Stimulated activated CD4-positive, alpha-beta T cell treated with anti-CD3 and anti-CD28 coated beads, Interleukin-15, amount 100 ng/mL, for 48 hours (primary cell): ENCODE measurements at regions not wholly inside any gene's neighbourhood (a gene's known extent, or its start where the extent isn't known, plus 50 kb on each side); places are given as distances from the start of the nearest gene placed in this dataset.
A peak's percentile ranks its signal among the peaks of the same experiment; 100 is the strongest.

Experiments
- DNase-seq, 2 donors: peaks; one replicate each; pipeline ENCODE4 v3.0.0-alpha.2; 2020; ENCODE audit warnings: low read depth in 2 of 2

- DNase-seq, result no peak
These were observed 55.7 kb upstream of the OR5AN1 start for GRCh38 chr11:59302991-59303390.

DNA sequence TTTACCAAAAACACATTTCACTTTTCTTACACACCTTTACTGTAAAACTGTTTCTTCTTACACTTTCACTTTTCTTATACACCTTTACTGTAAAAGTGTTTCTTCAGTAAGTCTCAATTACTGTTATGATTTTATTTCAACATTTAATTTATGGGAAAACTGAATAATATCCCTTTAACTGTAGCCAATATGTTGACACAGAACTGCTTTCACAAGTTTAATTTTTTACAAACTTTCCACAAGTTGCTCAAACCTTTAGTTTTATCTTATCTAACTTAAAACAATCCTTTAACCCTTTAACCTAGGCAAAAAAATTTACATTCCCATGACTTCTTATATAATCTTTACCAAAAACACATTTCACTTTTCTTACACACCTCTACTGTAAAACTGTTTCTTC is 63.3 kb upstream of the OR5AN1 start:
- no peak for DNase-seq

DNA sequence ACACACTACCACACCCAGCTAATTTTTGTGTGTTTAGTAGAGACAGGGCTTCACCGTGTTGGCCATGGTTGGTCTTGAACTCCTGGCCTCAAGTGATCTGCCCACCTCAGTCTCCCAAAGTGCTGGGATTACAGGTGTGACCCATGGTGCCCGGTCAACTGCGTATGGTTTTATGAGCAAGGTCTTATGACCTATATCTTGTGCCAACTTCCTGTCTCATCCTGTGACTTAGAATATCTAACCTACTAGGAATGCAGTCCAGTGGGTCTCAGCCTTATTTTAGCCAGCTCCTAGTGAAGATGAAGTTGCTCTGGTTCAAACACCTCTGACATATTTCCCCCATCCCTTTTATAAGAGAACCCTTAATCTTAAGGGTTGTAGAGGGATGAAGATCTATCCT is 66.1 kb upstream of the OR5AN1 start:
- DNase-seq, result no peak

DNA sequence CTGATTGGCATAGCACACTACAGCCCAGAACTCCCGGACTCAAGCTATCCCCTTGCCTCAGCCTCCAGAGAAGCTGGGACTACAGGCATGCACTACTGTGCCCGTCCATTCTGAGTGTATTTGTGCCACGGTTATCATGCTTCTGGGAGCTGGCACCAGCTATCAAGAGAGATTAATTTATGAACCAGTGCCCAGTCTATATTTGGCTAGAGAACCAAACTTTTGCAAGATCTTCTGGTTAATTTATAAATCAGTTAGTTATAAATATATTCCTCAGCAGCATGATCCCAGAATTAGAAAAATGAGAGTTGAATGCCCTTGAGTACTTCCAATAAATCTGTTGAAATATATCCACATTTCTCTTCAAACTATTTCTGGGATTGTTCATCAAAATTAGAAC is 67.5 kb upstream of the OR5AN1 start:
- no peak for DNase-seq

DNA sequence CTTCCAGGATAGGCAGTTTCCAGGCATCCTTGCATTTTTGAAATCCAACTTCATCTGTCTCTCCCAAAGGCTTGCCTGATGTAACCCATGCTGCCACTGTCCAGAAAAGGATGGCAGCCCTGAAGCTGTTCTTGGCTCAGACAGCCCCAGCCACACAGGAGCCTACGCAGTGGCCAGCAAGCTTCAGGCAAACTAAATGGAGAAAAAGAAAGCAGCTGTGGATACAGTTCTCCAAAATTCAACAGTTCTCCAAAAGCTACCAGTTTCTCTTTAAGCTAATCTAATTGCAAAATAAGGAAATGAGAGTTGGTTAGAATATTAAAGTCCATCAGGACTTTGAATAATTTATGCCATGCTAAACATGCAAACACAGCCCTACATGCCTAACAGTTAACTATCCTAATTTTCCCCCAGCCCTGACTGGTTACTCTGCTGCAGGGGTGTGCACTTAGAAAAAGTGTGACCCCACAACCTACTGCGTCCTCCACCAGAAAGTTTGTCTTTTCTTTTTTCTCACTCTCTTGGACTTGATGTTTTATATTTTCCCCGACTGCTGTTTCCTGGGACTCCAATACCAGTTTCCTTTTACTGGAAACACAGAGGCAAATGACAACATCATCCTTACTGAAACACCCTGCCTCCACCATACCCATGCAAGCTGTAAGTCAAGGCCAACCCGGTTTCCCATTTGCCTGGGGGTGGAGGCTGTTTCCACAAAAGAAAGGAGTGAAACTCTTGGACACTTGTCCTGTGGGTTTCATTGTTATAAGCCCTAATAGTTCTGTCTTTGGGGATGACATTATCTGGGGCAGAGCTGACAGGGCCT is 69.1 kb upstream of the OR5AN1 start:
- no peak for DNase-seq

DNA sequence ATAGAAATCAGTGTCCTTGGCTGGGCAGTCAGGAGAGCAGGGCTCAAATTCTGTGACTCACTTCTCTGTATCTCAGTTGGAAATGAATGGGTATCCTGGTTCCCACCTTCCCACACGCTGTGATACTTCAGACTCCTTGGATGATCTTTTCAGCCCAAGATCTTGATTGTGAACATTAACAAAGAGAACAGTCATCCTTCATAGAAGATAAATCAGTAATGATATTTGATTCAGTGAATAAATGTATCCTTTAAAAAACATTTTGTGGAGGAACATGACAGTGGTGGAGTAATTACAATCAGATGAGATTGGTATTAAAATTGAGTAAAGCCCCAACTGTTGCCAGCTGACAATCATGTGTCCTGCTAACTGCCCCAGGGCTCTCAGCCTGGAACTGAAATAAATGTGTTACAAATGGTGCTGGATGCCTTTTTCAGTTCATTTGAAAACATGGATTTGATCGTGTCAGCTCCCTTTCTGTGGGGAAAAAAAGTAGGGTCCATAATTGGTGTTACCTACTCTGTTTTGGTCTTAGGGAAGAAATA is 72.9 kb upstream of the OR5AN1 start:
- no peak for DNase-seq

DNA sequence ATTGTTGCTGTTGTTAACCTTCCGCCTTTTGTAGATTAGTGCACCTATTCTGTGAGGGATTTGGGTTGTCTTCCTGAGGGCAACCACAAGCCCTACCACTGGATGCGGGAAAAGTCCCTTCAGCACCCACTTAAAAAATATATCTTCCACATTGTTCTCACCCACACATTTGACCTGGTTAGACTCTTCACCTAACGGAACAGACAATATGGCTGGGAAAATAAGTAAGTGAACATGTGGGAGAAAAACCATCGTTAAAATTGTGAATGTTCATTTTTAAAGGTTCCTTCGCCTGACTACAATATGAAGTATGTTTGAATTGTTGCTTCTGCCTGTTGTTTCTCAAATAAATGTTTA is 72.0 kb upstream of the MPEG1 start:
- DNase-seq, result no peak

GRCh38 chr11:59283825-59284772 is 71.4 kb upstream of the MPEG1 start:
- DNase-seq, result peak in 1 of 2 donors; percentile 14

DNA sequence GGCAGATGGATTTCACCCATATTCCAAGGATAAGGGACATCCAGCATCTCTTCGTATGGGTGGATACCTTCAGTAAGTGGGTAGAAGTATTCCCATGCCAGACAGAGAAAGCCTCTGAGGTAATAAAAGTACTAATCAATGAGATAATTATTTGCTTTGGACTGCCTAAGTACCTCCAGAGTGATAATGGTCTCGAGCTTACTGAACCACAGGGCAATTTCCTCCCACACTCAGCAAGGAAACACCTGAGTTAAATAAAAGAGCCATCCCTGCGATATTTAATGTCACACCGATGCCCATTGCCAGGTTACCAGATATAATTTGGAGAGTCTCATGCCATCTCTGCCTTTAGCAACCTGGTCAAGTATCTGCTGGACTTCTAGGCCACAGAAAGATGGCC is 70.6 kb upstream of the MPEG1 start:
- DNase-seq, result no peak

DNA sequence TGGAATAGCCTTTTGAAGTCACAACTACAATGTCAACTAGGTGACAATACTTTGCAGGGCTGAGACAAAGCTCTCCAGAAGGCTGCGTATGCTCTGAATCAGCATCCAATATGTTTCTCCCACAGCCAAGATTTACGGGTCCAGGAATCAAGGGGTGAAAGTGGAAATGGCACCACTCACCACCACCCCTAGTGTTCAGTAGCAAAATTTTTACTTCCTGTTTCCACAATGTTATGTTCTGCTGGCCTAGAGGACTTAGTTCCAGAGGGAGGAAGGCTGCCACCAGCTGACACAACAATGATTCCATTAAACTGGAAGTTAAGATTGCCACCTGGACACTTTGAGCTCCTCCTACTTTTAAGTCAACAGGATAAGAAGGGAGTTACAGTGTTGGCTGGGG is 68.5 kb upstream of the MPEG1 start:
- DNase-seq, result no peak

DNA sequence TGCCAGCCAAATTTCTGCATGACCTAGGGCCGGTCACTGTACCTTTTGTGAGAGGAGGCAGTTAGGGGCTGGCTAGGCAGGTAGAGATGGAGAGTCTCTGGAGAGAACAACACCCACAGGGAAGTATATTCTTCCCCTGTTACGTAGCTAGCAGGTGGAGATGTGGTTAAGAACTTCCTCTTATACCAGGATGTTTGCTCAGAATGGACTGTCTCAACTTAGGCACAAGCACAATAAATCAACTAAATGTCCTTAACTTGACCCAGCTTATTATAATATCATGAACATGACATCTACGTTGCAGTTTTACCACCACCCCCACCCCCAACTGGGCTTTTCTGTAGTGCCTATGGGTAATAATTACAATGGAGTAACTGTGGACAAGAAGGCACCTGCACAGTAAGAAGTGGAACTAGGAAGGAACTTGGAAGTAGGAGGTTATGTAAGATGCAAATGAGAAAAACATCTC is 60.7 kb upstream of the MPEG1 start:
- no peak for DNase-seq

DNA sequence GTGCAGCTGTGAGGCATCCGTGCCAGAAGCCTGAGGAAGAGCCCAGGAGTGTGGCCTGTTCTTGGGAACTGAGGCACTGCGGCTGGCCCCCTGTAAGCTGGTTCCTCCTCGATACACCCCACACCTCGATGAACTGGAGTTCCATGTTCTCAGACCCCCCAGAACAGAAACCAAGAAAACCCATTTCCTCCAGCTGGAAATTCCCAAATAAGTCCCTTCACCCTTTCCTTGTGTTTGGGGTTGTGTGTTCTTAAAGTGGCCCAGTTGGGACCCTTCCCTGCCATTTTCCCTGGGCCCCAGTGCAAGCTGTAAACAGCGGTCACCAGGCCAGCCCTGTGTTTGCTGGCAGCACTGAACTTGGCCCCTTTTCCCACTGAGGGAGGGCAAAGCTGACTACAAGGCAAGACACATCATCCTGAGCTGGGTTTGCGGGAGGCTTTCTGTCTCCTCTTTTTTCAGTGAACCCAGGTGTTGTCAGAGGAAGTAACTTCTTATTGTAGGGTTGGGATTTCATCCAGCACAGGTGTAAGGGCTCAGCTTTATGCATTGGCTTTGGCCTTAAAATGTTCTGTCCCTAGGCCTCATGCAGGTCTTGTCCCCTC is 60.1 kb upstream of the MPEG1 start:
- no peak for DNase-seq

DNA sequence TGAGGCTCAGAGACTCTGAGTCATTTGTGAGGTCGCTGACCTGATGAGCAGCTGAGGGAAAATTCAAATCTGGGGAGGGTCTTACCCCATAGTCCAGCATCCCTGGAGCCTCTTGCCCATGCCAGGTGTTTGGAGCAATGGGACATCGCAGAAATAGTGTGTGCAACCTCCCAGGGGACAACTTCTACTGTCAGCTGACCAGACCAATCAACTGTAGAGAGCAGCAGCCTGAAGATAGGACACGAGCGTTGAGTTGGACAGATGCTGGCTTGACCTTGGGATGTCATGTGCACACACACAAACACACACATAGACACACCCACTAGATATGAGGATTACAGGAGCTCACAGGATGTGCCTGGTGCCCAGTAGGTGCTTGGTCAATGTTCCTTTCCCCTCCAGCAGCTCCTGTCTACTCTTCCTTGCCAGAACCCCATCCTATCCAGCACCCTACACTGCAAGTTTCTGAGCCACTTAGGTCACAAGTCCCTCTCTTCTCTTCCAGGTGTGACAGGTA is 59.1 kb upstream of the MPEG1 start:
- no peak for DNase-seq

DNA sequence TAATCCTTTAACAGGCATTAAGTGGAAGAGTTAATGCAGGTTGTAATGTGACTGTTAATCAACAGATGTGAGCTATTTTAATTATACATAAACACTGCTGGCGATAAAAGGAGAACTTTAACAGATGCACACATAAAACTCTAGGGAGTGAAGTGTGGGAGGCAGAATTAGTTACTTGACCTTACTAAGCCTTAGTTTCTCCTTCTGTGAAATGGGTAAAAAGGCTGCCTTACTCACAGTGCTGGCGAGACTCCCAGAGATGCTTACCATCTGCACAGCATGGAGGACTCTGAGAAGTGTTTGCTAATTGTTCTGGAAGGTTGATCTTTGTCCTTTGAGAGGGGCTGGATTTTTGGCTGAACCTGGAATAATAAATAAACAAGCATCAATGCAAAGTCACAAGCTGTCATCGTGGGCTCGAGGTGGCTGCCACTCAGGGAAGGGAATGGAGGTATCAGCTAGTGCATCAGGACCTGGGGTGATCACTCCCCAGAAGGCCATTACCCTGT is 58.6 kb upstream of the MPEG1 start:
- no peak for DNase-seq

DNA sequence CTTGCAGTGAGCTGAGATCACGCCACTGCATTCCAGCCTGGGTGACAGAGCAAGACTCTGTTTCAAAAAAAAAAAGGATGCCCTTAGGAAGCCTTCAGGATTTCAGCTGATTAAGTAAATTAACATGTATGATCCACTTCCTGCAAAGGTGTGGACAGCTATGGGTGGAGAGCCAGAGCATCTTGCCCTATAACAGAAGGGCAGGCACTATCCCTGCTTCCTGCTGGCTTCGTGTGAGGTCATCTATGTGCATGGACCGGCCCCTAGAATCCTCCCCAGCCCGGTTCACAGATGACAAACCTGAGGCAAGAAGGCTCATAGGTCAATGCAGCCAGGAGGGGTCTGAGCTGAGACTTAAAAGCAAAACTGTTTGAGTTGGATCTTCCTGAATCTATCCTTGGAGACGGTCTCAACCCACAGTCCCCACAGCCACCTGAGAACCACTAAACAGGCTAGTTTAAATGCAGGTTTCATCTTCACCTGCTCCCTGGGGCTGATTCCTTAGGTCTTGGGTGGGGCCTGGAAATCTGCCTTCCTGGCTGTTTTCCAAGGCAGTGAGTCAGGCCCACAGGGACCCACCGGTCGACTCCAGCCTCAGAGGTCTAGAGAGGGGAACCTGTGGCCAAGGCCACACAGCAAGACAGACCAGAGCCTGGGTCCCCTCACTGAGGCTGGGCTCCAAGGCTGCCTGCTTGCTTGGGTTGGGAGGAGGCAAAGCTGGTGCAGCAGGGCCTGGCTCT is 55.2 kb upstream of the MPEG1 start:
- no peak for DNase-seq

- DNase-seq, result no peak
These were observed 54.5 kb upstream of the MPEG1 start for GRCh38 chr11:59267196-59267595.

GRCh38 chr11:59266491-59266890 is 53.8 kb upstream of the MPEG1 start:
- DNase-seq, result no peak

DNA sequence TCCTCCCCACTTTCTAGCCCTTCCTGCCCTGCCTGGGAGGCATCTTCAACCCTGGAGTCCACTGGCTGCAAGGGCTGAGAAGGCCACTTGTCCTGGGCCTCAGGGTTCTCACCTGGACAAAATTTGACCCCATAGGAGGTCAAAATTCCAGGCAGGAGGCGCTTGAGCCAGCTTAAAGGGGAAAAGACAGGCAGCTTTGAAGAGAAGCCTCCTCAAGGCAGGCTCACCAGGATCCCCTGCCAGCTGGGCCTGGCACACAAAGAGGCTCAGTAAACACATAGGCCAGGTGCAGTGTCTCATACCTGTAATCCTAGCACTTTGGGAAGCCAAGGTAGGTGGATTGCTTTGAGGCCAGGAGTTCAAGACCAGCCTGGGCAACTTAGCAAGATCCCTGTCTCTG is 53.0 kb upstream of the MPEG1 start:
- no peak for DNase-seq

- DNase-seq, result no peak
These were observed 52.0 kb upstream of the MPEG1 start for GRCh38 chr11:59264736-59265135.

DNA sequence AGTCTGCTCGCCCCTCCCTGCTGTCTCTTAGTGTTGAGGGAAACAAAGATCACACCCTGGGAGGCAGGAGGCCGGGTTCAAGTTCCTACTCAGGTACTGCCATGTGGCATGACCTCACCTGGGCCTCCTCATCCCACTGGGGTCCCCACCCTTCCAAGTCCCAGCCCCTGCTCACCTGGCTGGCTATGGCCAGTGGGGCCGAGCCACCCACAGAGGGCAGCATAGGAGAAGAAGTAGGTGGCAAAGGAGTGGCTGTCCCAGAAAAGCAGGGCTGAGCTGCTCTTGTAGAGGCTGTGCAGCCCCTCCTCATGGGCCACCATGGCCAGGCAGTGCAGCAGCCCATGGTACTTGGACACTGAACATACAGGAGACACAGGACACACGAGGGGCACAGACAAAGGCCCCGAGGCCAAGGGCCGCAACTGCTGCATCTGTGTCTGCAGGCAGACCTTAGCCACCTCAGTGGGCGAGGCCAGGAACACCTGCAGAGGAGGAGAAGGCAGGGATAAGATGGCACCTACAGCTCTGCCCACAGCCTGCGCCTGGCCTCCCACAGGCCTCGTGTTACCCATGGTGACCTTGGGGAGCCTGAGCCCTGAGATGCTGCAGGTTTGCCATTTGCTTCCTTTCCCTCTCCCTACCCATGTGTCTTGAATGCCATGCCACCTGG is 50.6 kb upstream of the MPEG1 start:
- DNase-seq, result no peak
